Stimulated activated CD8-positive, alpha-beta memory T cell treated with anti-CD3 and anti-CD28 coated beads, Interleukin-2, amount 100 ng/mL, for 48 hours (primary cell): ENCODE measurements at regions not wholly inside any gene's neighbourhood (a gene's known extent, or its start where the extent isn't known, plus 50 kb on each side); places are given as distances from the start of the nearest gene placed in this dataset.

ENCODE experiments used
- DNase-seq, 2 donors: peaks; one replicate each; pipeline ENCODE4 v3.0.0-alpha.2; 2020; ENCODE audit warnings: low read depth in 2 of 2

- no peak for DNase-seq
Measured at GRCh38 chr4:117801756-117802155, 232.5 kb upstream of the NDST3 start.

GRCh38 chr4:117811731-117812130, 222.6 kb upstream of the NDST3 start:
- no peak for DNase-seq

GRCh38 chr4:117814277-117815246, 219.7 kb upstream of the NDST3 start:
- no peak for DNase-seq

GRCh38 chr4:117817301-117817700, 217.0 kb upstream of the NDST3 start:
- no peak for DNase-seq

- DNase-seq, result no peak
Measured at GRCh38 chr4:117821834-117822233, 212.5 kb upstream of the NDST3 start.

GRCh38 chr4:117823388-117823787, 210.9 kb upstream of the NDST3 start:
- DNase-seq, result no peak

GRCh38 chr4:117825600-117825999, 208.7 kb upstream of the NDST3 start:
- DNase-seq, result no peak

- no peak for DNase-seq
Measured at GRCh38 chr4:117831060-117831683, 203.1 kb upstream of the NDST3 start.

GRCh38 chr4:117835566-117835965, 198.7 kb upstream of the NDST3 start:
- DNase-seq, result no peak

GRCh38 chr4:117844594-117844993, 189.7 kb upstream of the NDST3 start:
- no peak for DNase-seq

- no peak for DNase-seq
Measured at GRCh38 chr4:117845270-117845669, 189.0 kb upstream of the NDST3 start.

GRCh38 chr4:117847849-117848248, 186.4 kb upstream of the NDST3 start:
- DNase-seq, result no peak

- no peak for DNase-seq
Measured at GRCh38 chr4:117868201-117868600, 166.1 kb upstream of the NDST3 start.

- DNase-seq, result no peak
Measured at GRCh38 chr4:117873779-117874178, 160.5 kb upstream of the NDST3 start.

- no peak for DNase-seq
Measured at GRCh38 chr4:117874216-117874615, 160.1 kb upstream of the NDST3 start.

- DNase-seq, result no peak
Measured at GRCh38 chr4:117889978-117890377, 144.3 kb upstream of the NDST3 start.

GRCh38 chr4:117893207-117893606, 141.1 kb upstream of the NDST3 start:
- no peak for DNase-seq

GRCh38 chr4:117898496-117898895, 135.8 kb upstream of the NDST3 start:
- no peak for DNase-seq

GRCh38 chr4:117900832-117901231, 133.5 kb upstream of the NDST3 start:
- DNase-seq, result no peak

GRCh38 chr4:117907646-117908045, 126.6 kb upstream of the NDST3 start:
- no peak for DNase-seq

- no peak for DNase-seq
Measured at GRCh38 chr4:117908306-117909207, 125.7 kb upstream of the NDST3 start.

GRCh38 chr4:117916728-117917127, 117.6 kb upstream of the NDST3 start:
- no peak for DNase-seq
